ENCODE measurements at regions not wholly inside any gene's neighbourhood (a gene's known extent, or its start where the extent isn't known, plus 50 kb on each side); places are given as distances from the start of the nearest gene placed in this dataset.

DNA sequence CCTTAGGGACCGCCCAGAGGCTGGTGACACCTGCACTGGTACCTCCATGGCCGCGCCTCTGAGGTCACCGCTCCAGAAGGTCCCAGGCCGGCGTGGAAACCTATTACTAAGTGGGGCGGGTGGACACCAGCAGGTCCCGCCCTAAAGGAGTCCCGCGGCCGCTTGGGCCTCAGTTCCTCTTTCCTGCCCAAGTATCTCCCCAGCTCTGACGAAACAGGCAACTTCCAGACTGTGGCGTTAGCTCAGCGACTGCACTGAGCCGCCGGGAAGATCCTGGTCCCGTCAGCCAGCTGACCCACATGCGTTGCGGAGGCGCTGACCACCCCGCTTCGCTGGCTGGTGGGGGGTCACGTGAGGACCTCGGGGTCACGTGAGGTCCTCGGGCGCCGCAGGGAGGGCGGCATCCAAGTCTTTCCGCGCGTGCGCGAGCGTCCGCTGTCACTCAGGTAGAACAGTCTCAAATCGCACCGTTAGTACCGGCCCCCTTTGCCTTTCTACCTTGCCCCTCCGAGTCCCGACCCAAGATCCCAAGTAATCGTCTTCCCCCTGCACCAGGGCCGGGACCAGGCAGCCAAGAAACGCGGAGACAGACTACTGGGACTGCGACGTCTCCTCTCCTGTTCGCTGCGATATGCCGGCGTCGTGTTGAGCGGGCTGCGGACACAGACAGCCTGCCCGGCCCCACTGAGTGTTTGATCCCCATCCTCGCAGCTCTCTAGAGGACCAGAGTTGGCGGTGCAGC, 53.7 kb upstream of the KDM4C start:
- DNase-seq (ENCODE audit: missing footprints) (peak; percentile 94), ATAC-seq (peak; percentile 95)
- intact Hi-C loops (cut with DNase I) = loop anchor here (1.0 to 5.0 kb wide), 2 partner anchors 23 to 53 kb away; partner anchors contain the start of gene KDM4C

DNA sequence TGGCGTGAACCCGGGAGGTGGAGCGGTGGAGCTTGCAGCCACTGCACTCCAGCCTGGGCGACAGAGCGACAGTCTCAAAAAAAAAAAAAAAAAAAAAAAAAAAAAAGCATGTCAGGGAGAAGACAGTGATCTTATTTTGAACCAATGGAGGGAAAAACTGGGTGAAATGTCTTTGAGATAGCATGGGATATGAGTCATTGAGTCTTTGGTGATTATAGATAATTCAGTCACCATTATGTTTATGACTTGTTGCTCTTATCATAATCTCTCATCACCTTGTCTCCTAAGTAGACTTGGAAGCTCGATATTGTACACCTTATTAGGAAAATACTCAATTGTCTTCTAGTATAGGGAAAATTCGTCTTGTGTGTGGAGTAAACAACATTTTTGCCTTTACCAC, 55.1 kb upstream of the KDM4C start:
- no peak for DNase-seq (ENCODE audit: missing footprints)
- intact Hi-C loops (cut with DNase I) = loop anchor here (5.0 kb wide), 1 partner anchor 55 kb away; the partner anchor contains the start of gene KDM4C
- ATAC-seq = no peak

DNA sequence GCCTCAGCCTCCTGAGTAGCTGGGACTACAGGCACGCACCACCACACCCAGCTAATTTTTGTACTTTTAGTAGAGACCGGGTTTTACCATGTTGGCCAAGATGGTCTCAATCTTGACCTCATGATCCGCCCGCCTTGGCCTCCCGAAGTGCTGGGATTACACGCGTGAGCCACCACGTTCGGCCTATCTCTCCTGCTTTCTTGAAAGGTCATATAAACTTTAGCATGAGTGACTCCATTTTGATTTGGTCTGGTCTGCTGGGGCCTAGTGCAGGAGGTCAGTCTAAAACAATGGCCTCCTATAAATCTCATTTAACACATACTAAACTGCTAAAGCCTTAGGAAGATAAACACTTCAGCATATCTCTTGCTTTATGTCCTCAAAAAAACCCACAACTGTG, 50.6 kb upstream of the GLDC start:
- DNase-seq (ENCODE audit: missing footprints) (no peak), ATAC-seq (no peak)
- intact Hi-C loops (cut with DNase I) = no loop called here

DNA sequence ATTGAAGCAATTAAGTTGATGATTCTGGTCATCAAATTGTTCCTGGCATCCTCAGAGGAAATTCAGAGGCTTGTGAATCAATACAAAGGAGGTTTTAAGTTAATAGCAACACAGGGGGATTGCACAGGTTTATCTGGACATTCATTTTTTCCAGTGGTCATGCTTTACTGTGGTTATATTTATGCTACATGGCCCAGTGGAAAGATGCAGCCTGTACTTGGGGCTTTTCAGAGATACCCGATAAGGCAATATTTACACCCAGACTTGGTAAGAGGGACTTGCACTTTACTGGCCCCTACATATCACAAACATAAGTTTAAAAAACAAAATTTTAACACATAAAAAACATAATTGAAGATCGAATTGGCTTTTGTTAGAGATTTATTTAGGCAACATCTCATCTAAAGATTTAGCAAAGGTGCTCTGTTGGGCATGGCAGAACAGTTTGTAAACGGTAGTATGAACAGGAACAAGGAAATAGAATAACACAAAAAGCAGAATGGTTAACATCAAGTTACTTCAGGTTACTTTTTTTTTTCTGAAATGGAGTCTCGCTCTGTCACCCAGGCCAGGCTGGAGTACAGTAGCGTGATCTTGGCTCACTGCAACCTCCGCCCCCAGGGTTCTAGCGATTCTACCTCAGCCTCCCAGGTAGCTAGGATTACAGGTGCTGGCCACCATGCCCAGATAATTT, 49.7 kb upstream of the GLDC start:
- intact Hi-C loops (cut with DNase I) = no loop called here

More for the DNA sequence above, 49.7 kb upstream of the GLDC start:
- no peak for ATAC-seq
- no peak for DNase-seq (ENCODE audit: missing footprints)

Data from Right ventricle myocardium inferior (tissue), 1 donor.